ENCODE measurements at regions not wholly inside any gene's neighbourhood (a gene's known extent, or its start where the extent isn't known, plus 50 kb on each side); places are given as distances from the start of the nearest gene placed in this dataset.

DNA sequence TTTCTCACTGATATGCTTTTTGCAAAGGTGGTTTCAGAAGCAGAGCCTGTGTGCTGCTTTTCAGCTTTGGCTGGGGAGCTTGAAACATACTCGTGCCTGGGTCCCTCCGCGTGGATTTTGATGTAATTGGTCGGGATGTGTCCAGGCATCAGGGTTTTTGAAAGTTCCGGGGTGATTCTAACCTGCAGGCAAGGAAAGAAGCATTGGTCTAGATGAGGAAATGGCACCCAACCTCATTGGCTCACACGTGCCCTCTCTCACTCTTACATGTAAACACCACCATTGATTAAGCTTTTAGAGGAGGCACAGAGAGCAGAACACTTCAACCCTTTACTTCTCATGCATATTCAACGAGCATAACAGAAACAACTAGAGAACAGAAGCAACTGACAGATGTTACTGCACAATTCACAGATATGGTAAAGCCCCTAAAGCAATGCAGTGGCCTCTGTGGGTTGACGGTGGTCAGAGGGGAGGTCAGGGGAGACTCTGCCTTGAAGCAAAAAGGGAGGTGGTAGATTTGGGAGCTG is 112.1 kb downstream of the TLR5 start:
- TF ChIP-seq POLR2A (IDR thresholded peaks at IDR 0.05) (no peak), POLR2AphosphoS5 (IDR thresholded peaks at IDR 0.05; ENCODE audit: insufficient read depth in 1 of 2, low read depth in 1 of 2) (no peak)
- TF ChIP-seq, protein P1, sequence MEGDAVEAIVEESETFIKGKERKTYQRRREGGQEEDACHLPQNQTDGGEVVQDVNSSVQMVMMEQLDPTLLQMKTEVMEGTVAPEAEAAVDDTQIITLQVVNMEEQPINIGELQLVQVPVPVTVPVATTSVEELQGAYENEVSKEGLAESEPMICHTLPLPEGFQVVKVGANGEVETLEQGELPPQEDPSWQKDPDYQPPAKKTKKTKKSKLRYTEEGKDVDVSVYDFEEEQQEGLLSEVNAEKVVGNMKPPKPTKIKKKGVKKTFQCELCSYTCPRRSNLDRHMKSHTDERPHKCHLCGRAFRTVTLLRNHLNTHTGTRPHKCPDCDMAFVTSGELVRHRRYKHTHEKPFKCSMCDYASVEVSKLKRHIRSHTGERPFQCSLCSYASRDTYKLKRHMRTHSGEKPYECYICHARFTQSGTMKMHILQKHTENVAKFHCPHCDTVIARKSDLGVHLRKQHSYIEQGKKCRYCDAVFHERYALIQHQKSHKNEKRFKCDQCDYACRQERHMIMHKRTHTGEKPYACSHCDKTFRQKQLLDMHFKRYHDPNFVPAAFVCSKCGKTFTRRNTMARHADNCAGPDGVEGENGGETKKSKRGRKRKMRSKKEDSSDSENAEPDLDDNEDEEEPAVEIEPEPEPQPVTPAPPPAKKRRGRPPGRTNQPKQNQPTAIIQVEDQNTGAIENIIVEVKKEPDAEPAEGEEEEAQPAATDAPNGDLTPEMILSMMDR (IDR thresholded peaks at IDR 0.05), result no peak

Data from vagina (tissue), 2 donors.